ENCODE measurements at regions not wholly inside any gene's neighbourhood (a gene's known extent, or its start where the extent isn't known, plus 50 kb on each side); places are given as distances from the start of the nearest gene placed in this dataset.

DNA sequence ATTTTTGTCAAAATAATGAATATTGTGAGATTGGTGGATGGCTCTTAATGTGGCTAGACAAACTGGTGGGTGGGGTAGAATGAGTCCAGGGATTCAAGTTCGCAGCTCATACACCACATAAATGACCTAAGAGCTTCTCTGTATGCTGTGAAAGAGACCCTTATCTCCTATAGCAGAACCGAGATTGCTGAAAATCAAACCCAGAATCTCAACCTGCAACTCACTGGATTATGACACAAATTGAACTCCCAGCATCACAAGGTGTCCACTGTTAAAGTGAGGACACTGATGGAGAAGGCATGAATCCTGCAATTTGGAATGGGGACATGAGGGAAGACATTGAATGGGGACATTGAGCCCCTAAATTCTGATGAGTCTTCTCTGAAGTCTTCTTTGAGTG, 51.3 kb upstream of the CNKSR3 start:
- DNase-seq (ENCODE audit: low spot score) = no peak

- no peak for DNase-seq (ENCODE audit: low spot score)
Measured at GRCh38 chr6:154565331-154565730, 54.8 kb upstream of the CNKSR3 start.

GRCh38 chr6:154566866-154567265, 56.4 kb upstream of the CNKSR3 start:
- DNase-seq (ENCODE audit: low spot score) = no peak

DNA sequence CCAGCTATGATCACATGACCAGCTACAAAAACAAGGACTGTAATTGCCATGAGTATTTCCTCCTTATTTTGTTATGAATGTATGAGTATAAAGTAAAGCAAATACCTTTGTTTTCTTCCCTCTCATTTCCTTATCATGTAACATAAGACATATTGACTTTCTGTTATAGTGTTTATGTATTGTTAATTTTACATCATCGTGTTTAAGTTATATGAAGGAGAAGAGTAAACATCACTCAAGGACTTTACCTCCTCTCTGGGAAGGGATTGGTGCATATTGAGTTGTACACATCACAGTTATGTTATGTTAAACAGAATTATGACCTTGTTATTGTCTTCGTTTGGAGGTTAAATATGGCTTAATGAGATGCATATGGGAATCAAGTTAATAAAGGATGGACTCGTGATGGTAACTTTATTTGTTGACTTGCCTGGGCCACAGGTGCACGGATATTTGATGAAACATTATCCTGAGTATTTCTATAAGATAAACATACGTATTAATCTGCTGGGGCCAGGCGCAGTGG, 57.3 kb upstream of the CNKSR3 start:
- no peak for DNase-seq (ENCODE audit: low spot score)

- DNase-seq (ENCODE audit: low spot score) = peak; percentile 65
Measured at GRCh38 chr6:154569156-154569862, 58.8 kb upstream of the CNKSR3 start.

DNA sequence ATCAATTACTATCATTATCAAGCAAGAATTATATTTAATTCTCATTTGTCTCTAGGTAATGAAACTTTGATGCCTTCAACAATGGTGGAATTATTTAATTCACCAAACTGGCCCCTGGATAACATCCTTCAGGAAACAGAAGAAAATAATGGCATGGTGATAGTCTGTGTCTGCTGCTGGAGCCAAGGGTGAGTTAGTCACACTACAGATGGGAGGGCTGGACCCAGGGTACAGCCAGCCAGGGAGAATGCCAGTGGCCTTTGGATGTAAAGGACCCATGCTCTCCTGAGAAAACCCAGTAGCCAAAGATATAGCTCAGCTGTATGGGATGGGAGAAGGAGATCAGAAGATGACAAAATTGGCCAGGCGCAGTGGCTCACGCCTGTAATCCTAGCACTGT, 60.0 kb upstream of the CNKSR3 start:
- no peak for DNase-seq (ENCODE audit: low spot score)

GRCh38 chr6:154572556-154572955, 62.1 kb upstream of the CNKSR3 start:
- DNase-seq (ENCODE audit: low spot score) = no peak

DNA sequence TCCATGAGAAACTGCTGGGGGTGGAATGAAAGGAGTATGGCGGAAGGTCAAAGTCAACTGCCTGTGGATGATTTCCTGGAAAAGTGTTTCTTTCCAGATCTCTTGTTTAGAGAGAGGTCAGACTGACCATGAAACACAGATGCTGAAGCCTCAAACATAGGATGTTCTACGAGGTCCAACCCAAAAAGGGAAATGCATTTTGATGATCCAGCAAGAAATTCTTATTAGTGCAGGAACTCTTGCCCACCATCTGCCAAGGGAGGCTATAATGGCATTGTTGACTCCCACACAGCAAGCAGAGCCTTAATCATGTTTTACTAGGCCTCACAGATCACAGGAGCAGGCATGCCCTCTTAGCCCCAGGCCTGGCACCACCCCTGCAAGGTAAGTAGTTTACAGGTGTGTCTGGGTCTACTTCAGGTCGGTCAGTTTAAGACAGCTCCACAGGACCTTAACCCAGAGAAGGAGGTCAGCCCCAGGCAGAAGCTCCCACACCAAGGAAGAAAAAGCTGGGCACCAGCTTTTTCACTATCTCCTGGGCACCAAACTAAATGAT, 67.6 kb upstream of the CNKSR3 start:
- DNase-seq (ENCODE audit: low spot score) = no peak

DNA sequence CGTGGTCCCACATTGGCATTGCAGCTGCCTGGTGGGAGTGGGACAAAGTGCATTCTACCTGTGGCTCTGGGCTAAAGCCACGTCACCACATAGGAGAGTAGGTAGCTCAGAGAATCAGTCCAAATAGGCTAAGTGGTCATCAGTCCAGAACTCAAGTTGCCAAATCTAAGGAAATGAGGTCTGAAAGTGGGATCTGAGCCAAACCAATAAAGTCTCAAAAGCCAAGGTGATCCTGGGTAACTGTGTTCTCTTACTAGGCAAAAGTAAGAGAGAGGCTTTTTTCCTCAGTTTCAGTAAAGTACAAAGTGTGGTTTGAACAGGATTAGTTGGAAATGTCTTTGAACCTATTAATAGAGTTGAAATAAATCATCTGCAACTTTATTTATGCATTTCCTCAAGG, 68.6 kb upstream of the CNKSR3 start:
- DNase-seq (ENCODE audit: low spot score) = no peak

GRCh38 chr6:154579485-154579884, 69.0 kb upstream of the CNKSR3 start:
- DNase-seq (ENCODE audit: low spot score) = no peak

DNA sequence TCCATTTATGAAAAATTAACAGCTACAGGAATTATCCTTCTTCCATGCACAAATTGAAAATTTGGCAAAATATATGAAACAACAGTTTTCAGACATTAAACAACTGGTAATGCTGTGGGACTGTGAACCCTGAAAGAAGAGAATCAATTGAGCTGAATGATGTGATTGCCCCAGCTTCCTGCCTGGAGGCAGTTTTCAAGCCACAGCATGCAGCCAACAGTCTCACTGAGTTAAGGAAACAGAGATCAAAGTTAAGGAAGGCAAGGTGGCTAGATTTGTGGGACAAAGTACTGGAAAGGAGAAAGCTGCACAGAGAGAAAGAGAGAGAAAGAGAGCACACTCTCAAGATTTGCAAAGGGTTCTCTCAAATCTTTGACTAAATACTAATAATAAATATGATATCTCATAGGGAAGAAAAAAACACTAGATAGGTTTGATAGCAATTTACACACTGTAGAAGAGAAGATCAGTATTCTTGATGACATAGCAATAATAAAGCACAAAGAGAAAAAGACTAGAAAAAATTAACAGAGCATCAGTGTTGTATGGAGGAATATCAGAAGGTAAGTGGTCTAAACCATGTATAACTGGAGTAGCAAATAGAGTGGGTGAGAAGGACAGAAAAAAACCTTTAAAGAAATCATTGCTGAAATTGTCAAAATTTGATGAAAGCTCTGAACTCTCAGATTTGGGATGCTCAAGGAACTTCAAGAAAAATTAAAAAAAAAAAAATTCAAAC, 70.1 kb upstream of the CNKSR3 start:
- DNase-seq (ENCODE audit: low spot score) = no peak

DNA sequence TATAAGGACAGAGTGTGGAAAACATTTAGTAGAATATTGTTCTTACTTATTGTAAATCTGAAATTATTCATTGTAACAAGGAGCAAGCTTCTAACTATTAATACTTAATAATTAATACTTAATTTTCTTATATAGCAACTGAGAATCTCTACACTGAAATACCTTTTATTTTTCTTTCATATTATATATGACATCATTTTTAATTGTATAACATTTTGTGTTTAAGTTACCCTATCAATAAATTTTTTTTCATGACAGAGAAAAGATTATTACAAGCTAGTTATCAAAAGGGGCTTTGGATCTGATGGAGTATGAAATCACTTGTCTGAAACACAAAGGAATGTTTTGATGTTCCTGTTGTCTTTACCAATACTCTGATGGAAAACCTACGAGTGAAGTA, 72.2 kb upstream of the CNKSR3 start:
- DNase-seq (ENCODE audit: low spot score) = no peak

- no peak for DNase-seq (ENCODE audit: low spot score)
Measured at GRCh38 chr6:154583546-154584188, 73.2 kb upstream of the CNKSR3 start.

DNA sequence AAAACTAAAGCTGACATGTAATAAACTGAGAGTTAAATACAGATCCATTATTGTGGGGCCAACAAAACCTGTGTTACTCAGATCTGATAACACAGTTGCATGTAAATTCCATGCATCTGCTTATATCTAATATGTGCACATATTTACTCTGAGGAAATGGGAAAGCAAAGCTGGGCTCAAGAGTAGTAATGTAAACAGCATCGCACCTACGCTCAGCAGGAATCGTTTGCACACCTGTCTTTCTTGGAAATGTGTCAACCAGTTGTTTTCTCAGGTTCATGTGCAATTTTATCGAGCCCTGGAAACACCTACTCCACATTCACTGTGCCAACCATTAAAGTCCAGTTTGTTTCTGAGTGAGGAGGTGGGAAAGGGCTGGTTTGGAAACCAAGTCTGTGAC, 80.3 kb upstream of the CNKSR3 start:
- no peak for DNase-seq (ENCODE audit: low spot score)

DNA sequence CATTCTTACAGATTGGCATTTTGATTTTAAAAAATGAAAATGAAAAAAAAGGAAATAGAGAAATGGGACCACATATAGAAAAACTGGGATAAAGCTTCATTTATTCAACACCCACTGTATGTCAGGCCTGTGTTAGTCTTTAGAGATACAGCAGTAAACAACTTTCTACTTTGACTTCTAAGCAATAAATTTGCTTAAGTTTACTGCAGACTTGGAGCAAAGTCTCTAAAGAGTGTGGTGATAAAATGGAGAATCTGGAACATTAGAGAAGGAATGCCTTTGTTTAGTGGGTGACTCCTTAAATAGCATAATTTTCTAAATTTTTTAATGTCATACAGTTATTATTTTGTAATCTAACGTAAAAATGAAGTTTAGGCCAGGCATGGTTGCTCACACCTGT, 80.7 kb upstream of the CNKSR3 start:
- DNase-seq (ENCODE audit: low spot score) = no peak

DNA sequence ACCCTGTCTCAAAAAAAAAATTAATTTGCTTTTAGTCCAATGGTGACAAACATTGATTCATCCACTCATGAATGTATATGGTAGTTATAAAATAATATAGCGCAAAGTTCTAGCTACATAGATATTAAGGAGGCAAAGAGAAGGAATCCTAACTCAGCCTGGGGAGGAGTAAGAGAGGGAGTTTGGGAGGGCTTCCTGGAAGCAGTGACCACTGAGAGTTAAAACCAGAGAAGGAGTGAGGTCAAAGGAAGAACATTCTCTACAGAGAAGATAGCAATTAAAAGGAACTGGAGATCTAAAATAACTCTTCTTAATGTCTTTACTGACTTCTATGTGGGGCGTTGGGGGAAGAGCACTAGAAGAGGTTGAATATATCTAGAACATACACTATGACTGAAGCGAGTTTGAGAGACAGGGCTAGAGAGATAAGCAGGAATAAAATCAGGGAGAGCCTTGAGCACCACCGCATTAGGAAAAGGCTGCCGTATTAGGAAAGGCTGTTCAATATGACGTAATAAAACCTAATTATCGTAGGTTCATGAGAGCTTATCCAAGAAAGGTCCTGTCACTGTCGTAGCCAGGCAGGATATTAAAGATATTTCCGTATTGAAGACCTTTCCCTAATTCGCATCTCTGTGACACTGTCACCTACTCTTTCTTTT, 81.8 kb upstream of the CNKSR3 start:
- no peak for DNase-seq (ENCODE audit: low spot score)

- no peak for DNase-seq (ENCODE audit: low spot score)
Measured at GRCh38 chr6:154593122-154593521, 82.6 kb upstream of the CNKSR3 start.

GRCh38 chr6:154594496-154595198, 84.2 kb upstream of the CNKSR3 start:
- DNase-seq (ENCODE audit: low spot score) = no peak

DNA sequence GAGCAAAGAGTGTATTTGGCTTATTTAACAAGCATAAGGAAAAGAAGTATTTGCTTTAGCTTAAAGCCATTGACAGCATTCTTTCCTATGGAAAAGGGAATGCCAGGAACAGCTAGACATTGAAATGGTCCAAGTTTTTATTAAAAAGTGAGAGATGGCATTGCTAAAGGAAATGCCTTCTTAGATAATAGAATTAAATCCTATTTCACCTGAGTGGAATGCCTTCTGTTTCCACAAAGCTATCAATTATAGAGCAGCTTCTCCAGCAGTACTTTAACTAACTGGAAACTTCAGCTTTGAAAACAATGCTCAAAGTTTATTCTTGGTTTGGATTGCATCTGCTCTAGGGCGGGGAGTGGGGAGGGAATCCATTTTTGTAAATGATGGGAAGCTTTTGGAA, 85.1 kb upstream of the CNKSR3 start:
- DNase-seq (ENCODE audit: low spot score) = no peak

GRCh38 chr6:154596009-154596408, 85.5 kb upstream of the CNKSR3 start:
- no peak for DNase-seq (ENCODE audit: low spot score)

DNA sequence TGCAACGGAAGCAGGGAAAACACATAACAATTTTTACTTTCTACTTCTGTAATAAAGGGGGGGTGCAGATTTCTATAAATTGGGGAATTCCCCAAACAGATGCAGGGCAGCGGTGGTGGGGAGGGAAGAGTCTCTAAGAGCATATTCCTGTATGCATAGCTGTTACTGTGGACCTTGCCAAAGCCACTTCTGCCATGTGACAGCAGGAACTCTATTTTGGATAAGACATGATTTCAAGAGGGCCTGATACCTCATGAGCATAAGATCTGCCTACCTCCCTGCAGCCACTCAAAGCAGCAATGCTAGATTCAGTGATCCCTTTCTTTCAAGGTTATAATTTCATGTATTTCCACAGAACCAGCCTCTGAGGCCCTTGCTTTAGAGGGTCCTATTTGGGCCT, 86.2 kb upstream of the CNKSR3 start:
- DNase-seq (ENCODE audit: low spot score) = no peak

All from SK-N-DZ (cell line).